ENCODE measurements at regions not wholly inside any gene's neighbourhood (a gene's known extent, or its start where the extent isn't known, plus 50 kb on each side); places are given as distances from the start of the nearest gene placed in this dataset.

DNA sequence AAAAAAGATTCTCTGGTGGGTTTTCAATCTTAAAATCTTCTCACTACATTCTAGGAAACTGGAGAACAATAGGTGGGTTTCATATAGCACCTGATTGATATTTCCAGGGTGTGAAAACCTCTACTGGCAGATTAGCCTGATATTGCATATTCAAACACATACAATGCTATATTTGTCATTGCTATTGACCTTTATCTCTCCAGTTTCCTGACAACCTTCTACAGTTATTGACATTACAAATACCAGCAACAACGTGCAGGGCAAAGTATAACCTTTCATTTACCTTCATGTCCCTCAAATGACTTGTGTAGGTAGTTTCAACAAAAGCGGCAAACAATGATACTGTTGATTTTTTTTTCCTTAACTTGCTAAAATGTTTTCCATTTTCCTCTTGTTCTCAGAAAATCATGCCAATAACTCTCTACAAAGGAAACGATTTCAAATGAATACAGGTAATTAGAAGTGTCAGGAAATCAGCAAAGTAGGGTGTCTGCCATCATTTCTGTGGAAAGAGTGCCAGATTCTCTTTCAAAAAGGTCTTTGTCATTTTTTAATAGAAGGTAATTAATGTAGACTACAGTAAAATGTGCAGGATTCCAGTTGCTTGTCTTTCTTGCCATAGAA, 72.6 kb upstream of the CDIN1 start:
- no peak for ATAC-seq (ENCODE audit: insufficient read depth, low read depth)
- Histone ChIP-seq H3K9ac (ENCODE audit: low read depth, low read length) (no peak overlapping the region), H4K20me1 (ENCODE audit: insufficient read depth, low read length) (no peaks in the 10 kb centered on the region), H3K27me3 (ENCODE audit: insufficient read depth, low read length, poor library complexity) (no peaks in the 10 kb centered on the region), H3K4me2 (ENCODE audit: insufficient read depth, low read length) (no peak overlapping the region), H3K27ac (ENCODE audit: low read length) (no peak overlapping the region), H3K4me1 (ENCODE audit: insufficient read depth, low read length) (no peaks in the 10 kb centered on the region), H3K4me3 (ENCODE audit: low read depth in 1 of 2, low read length in 2 of 2) (no peak overlapping the region), H3K9me3 (ENCODE audit: insufficient read depth, low read length, severe bottlenecking) (no peaks in the 10 kb centered on the region), H3K36me3 (ENCODE audit: insufficient read depth, low read length) (no peaks in the 10 kb centered on the region), H3K79me2 (ENCODE audit: insufficient read depth, low read length) (no peaks in the 10 kb centered on the region), H2AFZ (ENCODE audit: low read depth, low read length) (no peak overlapping the region)
- TF ChIP-seq CTCF (IDR thresholded peaks at IDR 0.05; ENCODE audit: borderline replicate concordance, extremely low read depth, low read length, poor library complexity, severe bottlenecking) (no peak), EZH2 (IDR thresholded peaks at IDR 0.05; ENCODE audit: borderline replicate concordance, low read depth, low read length, severe bottlenecking) (no peak)
- no peak for DNase-seq

- no peak for TF ChIP-seq EZH2 (IDR thresholded peaks at IDR 0.05; ENCODE audit: borderline replicate concordance, low read depth, low read length, severe bottlenecking)
- no peak for TF ChIP-seq CTCF (IDR thresholded peaks at IDR 0.05; ENCODE audit: borderline replicate concordance, extremely low read depth, low read length, poor library complexity, severe bottlenecking)
- no peaks in the 10 kb centered on the region for H4K20me1 ChIP-seq (ENCODE audit: insufficient read depth, low read length)
- H3K4me2 ChIP-seq (ENCODE audit: insufficient read depth, low read length), result no peak overlapping the region
- no peak overlapping the region for H3K27ac ChIP-seq (ENCODE audit: low read length)
- H3K27me3 ChIP-seq (ENCODE audit: insufficient read depth, low read length, poor library complexity), result no peaks in the 10 kb centered on the region
- H3K9ac ChIP-seq (ENCODE audit: low read depth, low read length), result no peak overlapping the region
- no peak overlapping the region for H3K4me3 ChIP-seq (ENCODE audit: low read depth in 1 of 2, low read length in 2 of 2)
- no peaks in the 10 kb centered on the region for H3K4me1 ChIP-seq (ENCODE audit: insufficient read depth, low read length)
- no peaks in the 10 kb centered on the region for H3K9me3 ChIP-seq (ENCODE audit: insufficient read depth, low read length, severe bottlenecking)
- ATAC-seq (ENCODE audit: insufficient read depth, low read depth), result no peak
- no peaks in the 10 kb centered on the region for H3K79me2 ChIP-seq (ENCODE audit: insufficient read depth, low read length)
- H3K36me3 ChIP-seq (ENCODE audit: insufficient read depth, low read length), result no peaks in the 10 kb centered on the region
- no peak overlapping the region for H2AFZ ChIP-seq (ENCODE audit: low read depth, low read length)
- no peak for DNase-seq
Observed at GRCh38 chr15:36507458-36507857, 72.0 kb upstream of the CDIN1 start.

GRCh38 chr15:36511594-36511993, 67.8 kb upstream of the CDIN1 start:
- ATAC-seq (ENCODE audit: insufficient read depth, low read depth), result no peak
- Histone ChIP-seq H3K4me1 (ENCODE audit: insufficient read depth, low read length) (no peaks in the 10 kb centered on the region), H3K4me2 (ENCODE audit: insufficient read depth, low read length) (no peak overlapping the region), H3K27me3 (ENCODE audit: insufficient read depth, low read length, poor library complexity) (no peaks in the 10 kb centered on the region), H3K79me2 (ENCODE audit: insufficient read depth, low read length) (no peaks in the 10 kb centered on the region), H3K36me3 (ENCODE audit: insufficient read depth, low read length) (no peaks in the 10 kb centered on the region), H3K9me3 (ENCODE audit: insufficient read depth, low read length, severe bottlenecking) (no peaks in the 10 kb centered on the region), H3K9ac (ENCODE audit: low read depth, low read length) (no peak overlapping the region), H3K4me3 (ENCODE audit: low read depth in 1 of 2, low read length in 2 of 2) (no peak overlapping the region), H2AFZ (ENCODE audit: low read depth, low read length) (no peak overlapping the region), H3K27ac (ENCODE audit: low read length) (no peak overlapping the region), H4K20me1 (ENCODE audit: insufficient read depth, low read length) (no peaks in the 10 kb centered on the region)
- DNase-seq, result no peak
- TF ChIP-seq EZH2 (IDR thresholded peaks at IDR 0.05; ENCODE audit: borderline replicate concordance, low read depth, low read length, severe bottlenecking), result no peak
- no peak for TF ChIP-seq CTCF (IDR thresholded peaks at IDR 0.05; ENCODE audit: borderline replicate concordance, extremely low read depth, low read length, poor library complexity, severe bottlenecking)

Measured in DND-41 (cell line).